SK-N-MC (cell line): ENCODE measurements at regions not wholly inside any gene's neighbourhood (a gene's known extent, or its start where the extent isn't known, plus 50 kb on each side); places are given as distances from the start of the nearest gene placed in this dataset.

Experiments
- EZH2 ChIP-seq: fragments of 200-600 bp; sonication (generic); IDR thresholded peaks from one replicate; pipeline ENCODE4 v1.6.1; 2017; ENCODE audit warnings: antibody characterized with exemption
- POLR2AphosphoS5 ChIP-seq: IDR thresholded peaks from 2 replicates; pipeline ENCODE4 v1.6.1; 2012; ENCODE audit warnings: mild to moderate bottlenecking, low read depth, low read length, borderline replicate concordance

GRCh38 chr1:232522189-232522588 lies 107.7 kb downstream of the SIPA1L2 start:
- TF ChIP-seq POLR2AphosphoS5 (no peak), EZH2 (no peak)
